ENCODE measurements at regions not wholly inside any gene's neighbourhood (a gene's known extent, or its start where the extent isn't known, plus 50 kb on each side); places are given as distances from the start of the nearest gene placed in this dataset.

GRCh38 chr20:22977047-22977785 is 57.9 kb upstream of the SSTR4 start:
- CTCF ChIA-PET = interaction anchor here (0.9 to 7.0 kb wide), 2 partner anchors 125 to 284 kb away, joined by 4 to 306 read pairs; no protein-coding TSS in a partner anchor
- H3K27me3 ChIP-seq (ENCODE audit: control insufficient read depth in 2 of 2, insufficient read depth in 2 of 2, low read length in 2 of 2) = peaks cover 7 to 11% of the 10 kb centered on the region in 2 experiments
- POLR2A ChIA-PET = no interaction called here
- no peaks in the 10 kb centered on the region for H3K9me1 ChIP-seq (replicated peaks; ENCODE audit: control insufficient read depth, extremely low read depth, insufficient read depth, low read length)
- FAIRE-seq = no peak
- intact Hi-C loops (cut with micrococcal nuclease) = loop anchor here (10.0 kb wide), 1 partner anchor 642 kb away; no protein-coding TSS in a partner anchor
- no peaks in the 10 kb centered on the region for H3K36me3 ChIP-seq (ENCODE audit: control insufficient read depth in 2 of 2, extremely low read depth in 1 of 2, insufficient read depth in 2 of 2, low read length in 2 of 2)
- BruUV-seq (replicated peaks) = no TSS peak
- H3K9me3 ChIP-seq (replicated peaks; ENCODE audit: control insufficient read depth, insufficient read depth, low read length) = no peaks in the 10 kb centered on the region
- dilution Hi-C loops (cut with MboI; ENCODE audit: extremely low pct_ligation_motif_present, low sequenced_read_pairs) = no loop called here
- no peaks in the 10 kb centered on the region for H3K79me2 ChIP-seq (ENCODE audit: control insufficient read depth, insufficient read depth, low read length)
- H3K4me3 ChIP-seq (replicated peaks in 1 of 3; ENCODE audit: insufficient read depth in 1 of 3, low read depth in 1 of 3, low read length in 3 of 3) = no peak overlapping the region
- no peak overlapping the region for H3K9ac ChIP-seq (replicated peaks; ENCODE audit: extremely low read depth, insufficient read depth, low read length)
- no peaks in the 10 kb centered on the region for H3K4me1 ChIP-seq (ENCODE audit: control insufficient read depth, extremely low read depth, insufficient read depth, low read length)
- H2AFZ ChIP-seq (ENCODE audit: low read depth, low read length) = no peak overlapping the region
- no peak overlapping the region for H3K27ac ChIP-seq (ENCODE audit: insufficient read depth, low read depth, low read length)
- TF ChIP-seq GATA2 (IDR thresholded peaks at IDR 0.05; ENCODE audit: insufficient read depth, insufficient read length, low read depth, low read length) = no peak
- H3K4me2 ChIP-seq (ENCODE audit: insufficient read depth, low read length) = no peak overlapping the region
- DNase-seq (ENCODE audit: low read depth, low spot score) = no peak
- no peaks in the 10 kb centered on the region for H4K20me1 ChIP-seq (replicated peaks; ENCODE audit: control insufficient read depth, extremely low read depth, insufficient read depth, low read length)

GRCh38 chr20:22984008-22984407 is 51.1 kb upstream of the SSTR4 start:
- Histone ChIP-seq H3K4me1 (ENCODE audit: control insufficient read depth, extremely low read depth, insufficient read depth, low read length) (no peaks in the 10 kb centered on the region), H3K9ac (replicated peaks; ENCODE audit: extremely low read depth, insufficient read depth, low read length) (no peak overlapping the region), H3K9me3 (replicated peaks; ENCODE audit: control insufficient read depth, insufficient read depth, low read length) (no peaks in the 10 kb centered on the region), H3K4me3 (replicated peaks in 1 of 3; ENCODE audit: insufficient read depth in 1 of 3, low read depth in 1 of 3, low read length in 3 of 3) (no peak overlapping the region), H3K4me2 (ENCODE audit: insufficient read depth, low read length) (no peak overlapping the region), H4K20me1 (replicated peaks; ENCODE audit: control insufficient read depth, extremely low read depth, insufficient read depth, low read length) (no peaks in the 10 kb centered on the region), H2AFZ (ENCODE audit: low read depth, low read length) (no peak overlapping the region), H3K36me3 (ENCODE audit: control insufficient read depth in 2 of 2, extremely low read depth in 1 of 2, insufficient read depth in 2 of 2, low read length in 2 of 2) (no peaks in the 10 kb centered on the region), H3K27ac (ENCODE audit: insufficient read depth, low read depth, low read length) (no peak overlapping the region), H3K27me3 (ENCODE audit: control insufficient read depth in 2 of 2, insufficient read depth in 2 of 2, low read length in 2 of 2) (peaks cover 6 to 8% of the 10 kb centered on the region in 2 experiments), H3K9me1 (replicated peaks; ENCODE audit: control insufficient read depth, extremely low read depth, insufficient read depth, low read length) (no peaks in the 10 kb centered on the region), H3K79me2 (ENCODE audit: control insufficient read depth, insufficient read depth, low read length) (no peaks in the 10 kb centered on the region)
- no peak for DNase-seq (ENCODE audit: low read depth, low spot score)
- TF ChIP-seq MYC (IDR thresholded peaks at IDR 0.05; ENCODE audit: low read depth, low read length) (no peak), MAX (IDR thresholded peaks at IDR 0.05; ENCODE audit: insufficient read depth, insufficient read length) (no peak), FOS (IDR thresholded peaks at IDR 0.05; ENCODE audit: borderline replicate concordance, insufficient read depth, low read length) (no peak), JUN (IDR thresholded peaks at IDR 0.05; ENCODE audit: borderline replicate concordance, insufficient read depth, insufficient read length, low read depth) (no peak), CTCF (IDR thresholded peaks at IDR 0.05; ENCODE audit: extremely low read depth in 1 of 2, insufficient read depth in 1 of 2, low read depth in 1 of 2, low read length in 2 of 2) (no peak), EZH2 (IDR thresholded peaks at IDR 0.05; ENCODE audit: borderline replicate concordance, low read depth, low read length, severe bottlenecking) (no peak), POLR2AphosphoS5 (IDR thresholded peaks at IDR 0.05; ENCODE audit: insufficient read depth, low read depth, low read length) (no peak), GATA2 (IDR thresholded peaks at IDR 0.05; ENCODE audit: insufficient read depth, insufficient read length, low read depth, low read length) (no peak)
- ChIA-PET CTCF (interaction anchor here (2.7 kb wide), 1 partner anchor 9 kb away, joined by 9 read pairs; no protein-coding TSS in a partner anchor), POLR2A (no interaction called here)
- dilution Hi-C loops (cut with MboI; ENCODE audit: extremely low pct_ligation_motif_present, low sequenced_read_pairs) = no loop called here
- no peak for FAIRE-seq
- intact Hi-C loops (cut with micrococcal nuclease) = no loop called here
- BruUV-seq (replicated peaks) = no TSS peak

Data from endothelial cell of umbilical vein (primary cell).